ENCODE measurements at regions not wholly inside any gene's neighbourhood (a gene's known extent, or its start where the extent isn't known, plus 50 kb on each side); places are given as distances from the start of the nearest gene placed in this dataset.

DNA sequence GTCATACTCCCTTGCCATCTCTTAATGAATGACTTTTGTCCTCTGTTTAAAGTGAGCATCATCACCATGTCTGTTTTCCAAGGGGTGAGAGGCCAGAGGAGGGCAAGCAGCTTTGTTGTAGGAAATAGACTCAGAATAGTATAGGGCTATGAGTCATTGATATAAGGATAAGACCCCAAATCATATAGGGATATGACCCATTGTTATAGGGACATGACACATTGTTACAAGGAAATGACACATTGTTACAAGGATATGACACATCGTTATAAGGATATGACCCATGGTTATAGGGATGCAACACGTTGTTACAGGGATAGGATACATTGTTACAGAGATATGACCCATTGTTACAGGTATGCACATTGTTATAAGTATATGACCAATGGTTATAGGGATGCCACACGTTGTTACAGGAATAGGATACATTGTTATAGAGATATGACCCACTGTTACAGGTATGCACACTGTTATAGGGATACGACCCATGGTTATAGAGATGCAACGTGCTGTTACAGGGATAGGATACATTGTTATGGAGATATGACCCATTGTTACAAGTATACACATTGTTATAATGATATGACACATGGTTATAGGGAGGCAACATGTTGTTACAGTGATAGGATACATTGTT is 311.1 kb upstream of the ADARB2 start:
- Histone ChIP-seq H4K20me1 (ENCODE audit: low read depth, low read length) (no peaks in the 10 kb centered on the region), H3K36me3 (ENCODE audit: low read length) (no peaks in the 10 kb centered on the region), H3K9me3 (ENCODE audit: insufficient read depth, low read length) (no peaks in the 10 kb centered on the region), H3K9ac (ENCODE audit: low read length) (no peak overlapping the region), H3K9me2 (replicated peaks; ENCODE audit: insufficient read depth, low read length) (no peaks in the 10 kb centered on the region), H3K27me3 (ENCODE audit: low read length) (no peaks in the 10 kb centered on the region), H2AFZ (ENCODE audit: low read depth, low read length, severe bottlenecking) (no peak overlapping the region), H3K27ac (ENCODE audit: low read depth, low read length) (no peak overlapping the region), H3K4me2 (ENCODE audit: low read depth, low read length, poor library complexity, severe bottlenecking) (no peak overlapping the region), H3K4me3 (ENCODE audit: insufficient read depth, low read length, poor library complexity, severe bottlenecking) (no peak overlapping the region), H3F3A (ENCODE audit: insufficient read depth) (no peaks in the 10 kb centered on the region), H3K79me2 (ENCODE audit: insufficient read depth, low read length) (no peaks in the 10 kb centered on the region)
- no peak for TF ChIP-seq EZH2phosphoT487 (conservative IDR thresholded peaks at IDR 0.05; ENCODE audit: low read length)
- TF ChIP-seq, protein P1, sequence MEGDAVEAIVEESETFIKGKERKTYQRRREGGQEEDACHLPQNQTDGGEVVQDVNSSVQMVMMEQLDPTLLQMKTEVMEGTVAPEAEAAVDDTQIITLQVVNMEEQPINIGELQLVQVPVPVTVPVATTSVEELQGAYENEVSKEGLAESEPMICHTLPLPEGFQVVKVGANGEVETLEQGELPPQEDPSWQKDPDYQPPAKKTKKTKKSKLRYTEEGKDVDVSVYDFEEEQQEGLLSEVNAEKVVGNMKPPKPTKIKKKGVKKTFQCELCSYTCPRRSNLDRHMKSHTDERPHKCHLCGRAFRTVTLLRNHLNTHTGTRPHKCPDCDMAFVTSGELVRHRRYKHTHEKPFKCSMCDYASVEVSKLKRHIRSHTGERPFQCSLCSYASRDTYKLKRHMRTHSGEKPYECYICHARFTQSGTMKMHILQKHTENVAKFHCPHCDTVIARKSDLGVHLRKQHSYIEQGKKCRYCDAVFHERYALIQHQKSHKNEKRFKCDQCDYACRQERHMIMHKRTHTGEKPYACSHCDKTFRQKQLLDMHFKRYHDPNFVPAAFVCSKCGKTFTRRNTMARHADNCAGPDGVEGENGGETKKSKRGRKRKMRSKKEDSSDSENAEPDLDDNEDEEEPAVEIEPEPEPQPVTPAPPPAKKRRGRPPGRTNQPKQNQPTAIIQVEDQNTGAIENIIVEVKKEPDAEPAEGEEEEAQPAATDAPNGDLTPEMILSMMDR (IDR thresholded peaks at IDR 0.05; ENCODE audit: insufficient read depth, low read length, poor library complexity, severe bottlenecking), result no peak

DNA sequence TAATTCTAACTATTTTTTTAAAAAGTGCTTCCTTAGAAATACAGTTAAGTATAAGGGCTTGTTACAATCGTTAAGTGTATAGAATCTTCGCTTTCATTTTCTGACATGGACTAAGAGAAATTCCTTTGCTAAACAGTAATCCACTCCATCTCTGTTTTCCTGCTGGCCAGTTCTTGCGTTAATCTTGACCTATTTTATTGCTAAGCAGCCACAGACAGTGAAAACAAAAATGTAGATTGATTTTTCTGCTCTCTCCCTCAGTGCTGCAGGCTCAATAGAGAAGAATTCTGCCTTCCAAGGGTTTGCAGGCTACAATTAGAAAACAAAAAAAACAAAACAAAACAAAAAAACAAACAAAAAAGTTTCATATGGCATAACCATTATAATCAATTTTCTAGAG is 310.4 kb upstream of the ADARB2 start:
- no peaks in the 10 kb centered on the region for H4K20me1 ChIP-seq (ENCODE audit: low read depth, low read length)
- H3K4me2 ChIP-seq (ENCODE audit: low read depth, low read length, poor library complexity, severe bottlenecking), result no peak overlapping the region
- H3K9ac ChIP-seq (ENCODE audit: low read length), result no peak overlapping the region
- H3K36me3 ChIP-seq (ENCODE audit: low read length), result no peaks in the 10 kb centered on the region
- TF ChIP-seq, protein P1 (IDR thresholded peaks at IDR 0.05; ENCODE audit: insufficient read depth, low read length, poor library complexity, severe bottlenecking), result no peak
- no peak for TF ChIP-seq EZH2phosphoT487 (conservative IDR thresholded peaks at IDR 0.05; ENCODE audit: low read length)
- H3F3A ChIP-seq (ENCODE audit: insufficient read depth), result no peaks in the 10 kb centered on the region
- H3K27me3 ChIP-seq (ENCODE audit: low read length), result no peaks in the 10 kb centered on the region
- H3K4me3 ChIP-seq (ENCODE audit: insufficient read depth, low read length, poor library complexity, severe bottlenecking), result no peak overlapping the region
- H2AFZ ChIP-seq (ENCODE audit: low read depth, low read length, severe bottlenecking), result no peak overlapping the region
- no peak overlapping the region for H3K27ac ChIP-seq (ENCODE audit: low read depth, low read length)
- H3K9me3 ChIP-seq (ENCODE audit: insufficient read depth, low read length), result no peaks in the 10 kb centered on the region
- no peaks in the 10 kb centered on the region for H3K9me2 ChIP-seq (replicated peaks; ENCODE audit: insufficient read depth, low read length)
- H3K79me2 ChIP-seq (ENCODE audit: insufficient read depth, low read length), result no peaks in the 10 kb centered on the region

DNA sequence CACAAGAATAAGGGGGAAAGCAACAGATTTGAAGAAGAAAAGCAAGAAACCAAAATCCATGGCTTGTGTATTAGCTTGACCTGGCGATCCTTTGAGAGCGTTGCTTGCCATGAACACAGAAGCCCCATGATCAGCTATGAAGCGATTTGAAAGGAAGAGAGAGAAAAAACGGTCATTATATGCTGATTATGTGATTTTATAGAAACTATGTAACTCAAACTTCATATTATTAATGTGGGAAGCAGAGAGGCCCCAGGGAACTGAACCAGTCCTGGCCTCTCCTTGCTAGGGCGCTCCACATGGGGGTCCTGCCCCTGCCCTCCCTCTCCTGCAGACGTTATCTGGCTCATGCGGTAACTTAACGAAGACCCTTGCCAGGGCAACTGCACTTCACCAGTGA is 306.1 kb upstream of the ADARB2 start:
- no peaks in the 10 kb centered on the region for H3K9me3 ChIP-seq (ENCODE audit: insufficient read depth, low read length)
- no peak overlapping the region for H3K27ac ChIP-seq (ENCODE audit: low read depth, low read length)
- H3K4me3 ChIP-seq (ENCODE audit: insufficient read depth, low read length, poor library complexity, severe bottlenecking), result no peak overlapping the region
- no peak overlapping the region for H3K4me2 ChIP-seq (ENCODE audit: low read depth, low read length, poor library complexity, severe bottlenecking)
- no peak overlapping the region for H2AFZ ChIP-seq (ENCODE audit: low read depth, low read length, severe bottlenecking)
- H3K9ac ChIP-seq (ENCODE audit: low read length), result no peak overlapping the region
- H3F3A ChIP-seq (ENCODE audit: insufficient read depth), result no peaks in the 10 kb centered on the region
- no peaks in the 10 kb centered on the region for H3K27me3 ChIP-seq (ENCODE audit: low read length)
- no peaks in the 10 kb centered on the region for H4K20me1 ChIP-seq (ENCODE audit: low read depth, low read length)
- H3K36me3 ChIP-seq (ENCODE audit: low read length), result no peaks in the 10 kb centered on the region
- no peaks in the 10 kb centered on the region for H3K9me2 ChIP-seq (replicated peaks; ENCODE audit: insufficient read depth, low read length)
- TF ChIP-seq EZH2phosphoT487 (conservative IDR thresholded peaks at IDR 0.05; ENCODE audit: low read length), result no peak
- TF ChIP-seq, protein P1 (IDR thresholded peaks at IDR 0.05; ENCODE audit: insufficient read depth, low read length, poor library complexity, severe bottlenecking), result no peak
- H3K79me2 ChIP-seq (ENCODE audit: insufficient read depth, low read length), result no peaks in the 10 kb centered on the region

Data from SU-DHL-6 (cell line).